Transverse colon (tissue), 4 donors: ENCODE measurements at regions not wholly inside any gene's neighbourhood (a gene's known extent, or its start where the extent isn't known, plus 50 kb on each side); places are given as distances from the start of the nearest gene placed in this dataset.

Experiments
- DNase-seq: peaks from one replicate; pipeline ENCODE4 v3.0.0-alpha.2; 2019
- H3K27ac ChIP-seq, 4 donors: fragments of 200-600 bp; sonication (generic); 2 replicates each; pipeline ENCODE4 v1.5.1; 2016 to 2018; ENCODE audit warnings: inconsistent platforms in 4 of 4
- H3K27me3 ChIP-seq: fragments of 200-600 bp; sonication (generic); 2 replicates; pipeline ENCODE4 v1.5.1; 2017; ENCODE audit warnings: inconsistent platforms
- H3K36me3 ChIP-seq, 4 donors: fragments of 200-600 bp; sonication (generic); 2 replicates each; pipeline ENCODE4 v1.5.1; 2017 to 2019; ENCODE audit warnings: inconsistent platforms in 4 of 4
- H3K4me1 ChIP-seq, 4 donors: fragments of 200-600 bp; sonication (generic); 2 replicates each; pipeline ENCODE4 v1.5.1; 2017 to 2020; ENCODE audit warnings: inconsistent platforms in 4 of 4
- H3K4me3 ChIP-seq, 4 donors: fragments of 200-600 bp; sonication (generic); 1 replicate in 1 of 4; 2 replicates in 3 of 4; pipeline versions ENCODE4 v1.5.1 to v1.6.1; 2017 to 2019; ENCODE audit warnings: inconsistent platforms in 4 of 4
- H3K9me3 ChIP-seq, 2 donors: fragments of 200-600 bp; sonication (generic); 2 replicates each; pipeline ENCODE4 v1.5.1; 2017 to 2019; ENCODE audit warnings: inconsistent platforms in 2 of 2
- CTCF ChIP-seq, 5 experiments: fragments of 200-600 bp in 3 of 5; fragments of 450-650 bp in 2 of 5; sonication (generic) in 3 of 5; IDR thresholded peaks; 1 replicate in 2 of 5; 2 replicates in 3 of 5; pipeline ENCODE4 v1.5.1; 2016 to 2017; ENCODE audit warnings: antibody characterized with exemption in 5 of 5, inconsistent platforms in 3 of 5, mild to moderate bottlenecking in 2 of 5, moderate library complexity in 1 of 5
- EP300 ChIP-seq: sonication (generic); formaldehyde crosslinking; IDR thresholded peaks from one replicate; pipeline ENCODE4 v1.6.1; 2017; ENCODE audit warnings: antibody characterized with exemption, low read depth
- POLR2A ChIP-seq: fragments of 450-650 bp; IDR thresholded peaks from one replicate; pipeline ENCODE4 v1.6.1; 2016; ENCODE audit warnings: antibody characterized with exemption, mild to moderate bottlenecking, moderate library complexity
- POLR2AphosphoS5 ChIP-seq, 3 donors: sonication (generic); formaldehyde crosslinking; IDR thresholded peaks; one replicate each; pipeline ENCODE4 v1.6.1; 2016; ENCODE audit warnings: antibody characterized with exemption in 3 of 3
- WGBS, 2 donors: methylation state at CpG; one replicate each; pipeline ENCODE4 v1.1.5; 2018; ENCODE audit warnings: low coverage in 1 of 2; 5-methylcytosine and 5-hydroxymethylcytosine counted together
- in situ Hi-C, 4 donors: fragments of 200-750 bp; cut with MboI; loops; one replicate each; pipeline versions ENCODE4 v1.15.0 to v1.15.1; 2017; ENCODE audit warnings: low sequenced_read_pairs in 3 of 4, low pct_ligation_motif_present in 1 of 4, low pct_unique_long_range_greater_than_20kb in 1 of 4
- intact Hi-C: fragments of 100-400 bp; cut with DNase I; formaldehyde crosslinking; loops from one replicate; pipeline ENCODE4 v1.15.1; 2023; ENCODE audit warnings: low total_unique reads

GRCh38 chr7:115642194-115642593, 388.4 kb downstream of the TFEC start:
- in situ Hi-C loops, result no loop called here
- TF ChIP-seq POLR2A (no peak), EP300 (no peak), POLR2AphosphoS5 (IDR thresholded peaks at IDR 0.05) (no peak), CTCF (IDR thresholded peaks at IDR 0.05) (no peak)
- intact Hi-C loops, result no loop called here

GRCh38 chr7:115638853-115639252, 391.7 kb downstream of the TFEC start:
- 79 to 85% methylated on average over 4 of the region's 4 CpGs for WGBS, 2 donors
- intact Hi-C loops (no loop called here), in situ Hi-C loops (no loop called here)
- TF ChIP-seq POLR2A, result no peak
- TF ChIP-seq POLR2AphosphoS5 (IDR thresholded peaks at IDR 0.05), result no peak
- TF ChIP-seq EP300, result no peak
- TF ChIP-seq CTCF (IDR thresholded peaks at IDR 0.05), result no peak
- Histone ChIP-seq H3K36me3 (no peaks in the 10 kb centered on the region), H3K4me1 (no peaks in the 10 kb centered on the region), H3K27me3 (no peaks in the 10 kb centered on the region), H3K4me3 (no peak overlapping the region), H3K27ac (no peak overlapping the region), H3K9me3 (peaks cover 4 to 9% of the 10 kb centered on the region in 2 donors)
- no peak for DNase-seq

More at GRCh38 chr7:115642194-115642593, 388.4 kb downstream of the TFEC start:
- Histone ChIP-seq H3K9me3 (peaks cover 4 to 9% of the 10 kb centered on the region in 2 donors), H3K27ac (no peak overlapping the region), H3K4me3 (no peak overlapping the region), H3K4me1 (no peaks in the 10 kb centered on the region), H3K27me3 (no peaks in the 10 kb centered on the region), H3K36me3 (no peaks in the 10 kb centered on the region)
- no peak for DNase-seq

- H3K36me3 ChIP-seq, result no peaks in the 10 kb centered on the region
- no peak overlapping the region for H3K27ac ChIP-seq
- WGBS, 2 donors, result 33 to 56% methylated on average over 2 of the region's 2 CpGs
- intact Hi-C loops (no loop called here), in situ Hi-C loops (no loop called here)
- TF ChIP-seq POLR2A, result no peak
- no peak for TF ChIP-seq POLR2AphosphoS5 (IDR thresholded peaks at IDR 0.05)
- TF ChIP-seq CTCF (IDR thresholded peaks at IDR 0.05), result no peak
- TF ChIP-seq EP300, result no peak
- peaks cover 4% of the 10 kb centered on the region in 2 donors for H3K9me3 ChIP-seq
- H3K4me3 ChIP-seq, result no peak overlapping the region
- no peaks in the 10 kb centered on the region for H3K4me1 ChIP-seq
- DNase-seq, result no peak
- H3K27me3 ChIP-seq, result no peaks in the 10 kb centered on the region
These were observed 393.4 kb downstream of the TFEC start for GRCh38 chr7:115637128-115637527.

- Histone ChIP-seq H3K9me3 (no peaks in the 10 kb centered on the region), H3K4me3 (no peak overlapping the region), H3K27me3 (no peaks in the 10 kb centered on the region), H3K27ac (no peak overlapping the region), H3K36me3 (no peaks in the 10 kb centered on the region), H3K4me1 (no peaks in the 10 kb centered on the region)
- intact Hi-C loops (no loop called here), in situ Hi-C loops (no loop called here)
- WGBS, 2 donors, result 67 to 69% methylated on average over 6 of the region's 6 CpGs
- DNase-seq, result no peak
- no peak for TF ChIP-seq POLR2AphosphoS5 (IDR thresholded peaks at IDR 0.05)
- TF ChIP-seq EP300, result no peak
- TF ChIP-seq POLR2A, result no peak
- TF ChIP-seq CTCF (IDR thresholded peaks at IDR 0.05), result no peak
These were observed 394.7 kb downstream of the TFEC start for GRCh38 chr7:115635876-115636275.
